A673 (cell line): ENCODE measurements at regions not wholly inside any gene's neighbourhood (a gene's known extent, or its start where the extent isn't known, plus 50 kb on each side); places are given as distances from the start of the nearest gene placed in this dataset.

Experiments used
- BruUV-seq: library from RNA; stranded (reverse); fragments of 400-500 nt; replicated peaks from 2 replicates; lab custom pipeline; 2021; lab: Mats Ljungman, UMichigan
- CTCF ChIA-PET: fragments of 300-600 bp; sonication (Branson Sonifier 250); formaldehyde crosslinking; loops from one replicate; lab custom pipeline; 2022; ENCODE audit warnings: antibody characterized with exemption; lab: Charles Lee
- POLR2A ChIA-PET: fragments of 300-600 bp; sonication (Branson Sonifier 250); formaldehyde crosslinking; loops from one replicate; lab custom pipeline; 2022; ENCODE audit warnings: antibody characterized with exemption; ENCODE audit not compliant: low non-redundant PET; lab: Charles Lee
- DNase-seq: peaks from one replicate; pipeline ENCODE4 v3.0.0-alpha.2; 2015; ENCODE audit warnings: low spot score
- H3K27ac ChIP-seq: fragments of 200-600 bp; sonication (generic); 2 replicates; pipeline ENCODE4 v1.5.1; 2016; ENCODE audit warnings: mixed run types, low read depth, mild to moderate bottlenecking, mixed read lengths, antibody characterized with exemption, low read length; ENCODE audit not compliant: poor library complexity, severe bottlenecking
- H3K27me3 ChIP-seq: fragments of 200-600 bp; sonication (generic); replicated peaks from 2 replicates; pipeline ENCODE4 v1.6.1; 2017; ENCODE audit warnings: mixed run types, low read depth, mild to moderate bottlenecking, mixed read lengths, antibody characterized with exemption, low read length; ENCODE audit not compliant: insufficient read depth, poor library complexity
- H3K36me3 ChIP-seq: fragments of 200-600 bp; sonication (generic); 2 replicates; pipeline ENCODE4 v1.6.1; 2016; ENCODE audit warnings: mixed run types, mild to moderate bottlenecking, mixed read lengths, antibody characterized with exemption, low read length; ENCODE audit not compliant: insufficient read depth, poor library complexity, severe bottlenecking
- H3K4me1 ChIP-seq: fragments of 200-600 bp; sonication (generic); 2 replicates; pipeline ENCODE4 v1.6.1; 2017; ENCODE audit warnings: mixed run types, mild to moderate bottlenecking, mixed read lengths, antibody characterized with exemption, low read length; ENCODE audit not compliant: insufficient read depth, poor library complexity, severe bottlenecking
- H3K4me3 ChIP-seq: fragments of 200-600 bp; sonication (generic); 2 replicates; pipeline ENCODE4 v1.5.1; 2016; ENCODE audit warnings: low read depth, mixed run types, mild to moderate bottlenecking, mixed read lengths, low read length; ENCODE audit not compliant: poor library complexity, severe bottlenecking
- H3K9me3 ChIP-seq: fragments of 200-600 bp; sonication (generic); 2 replicates; pipeline ENCODE4 v1.6.1; 2016; ENCODE audit warnings: mixed run types, low read depth, mild to moderate bottlenecking, mixed read lengths, antibody characterized with exemption, low read length; ENCODE audit not compliant: poor library complexity, severe bottlenecking
- CTCF ChIP-seq: fragments of 300-800, 200-600 bp; sonication (generic); conservative IDR thresholded peaks from 2 replicates; pipeline ENCODE4 v1.5.1; 2017; ENCODE audit warnings: low read depth, mild to moderate bottlenecking, antibody characterized with exemption, low read length, moderate library complexity, mixed read lengths
- EZH2 ChIP-seq: fragments of 200-600 bp; sonication (generic); IDR thresholded peaks from 2 replicates; pipeline ENCODE4 v1.6.1; 2017; ENCODE audit warnings: borderline replicate concordance, low read depth, mild to moderate bottlenecking, mixed read lengths, antibody characterized with exemption, low read length; ENCODE audit not compliant: poor library complexity, severe bottlenecking
- intact Hi-C: fragments of 100-400 bp; cut with micrococcal nuclease; formaldehyde crosslinking; loops from one replicate; pipeline ENCODE4 v1.10.0; 2022; ENCODE audit not compliant: unreplicated experiment

DNA sequence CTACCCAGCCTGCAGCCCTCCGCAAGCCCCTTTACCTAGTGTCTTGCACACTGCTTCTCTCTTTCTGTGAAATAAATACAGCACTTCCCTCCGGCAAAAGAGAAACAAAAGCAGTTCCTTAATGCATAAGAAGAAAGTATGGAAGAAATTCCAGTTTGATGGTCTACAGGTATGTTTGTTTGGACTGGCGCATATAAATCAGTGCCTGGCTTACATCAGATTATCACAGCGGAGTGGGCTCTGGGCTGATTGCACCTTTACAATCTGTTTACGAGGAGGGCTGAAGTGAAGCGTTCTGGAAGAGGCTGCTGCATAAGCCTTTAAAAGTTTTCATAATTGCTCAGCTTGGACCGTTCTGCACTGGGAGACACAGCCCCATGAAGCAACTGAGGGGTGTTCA, 153.5 kb upstream of the FOXF1 start:
- no peak for DNase-seq
- Histone ChIP-seq H3K9me3 (no peaks in the 10 kb centered on the region), H3K36me3 (no peaks in the 10 kb centered on the region), H3K4me1 (no peaks in the 10 kb centered on the region), H3K4me3 (no peak overlapping the region), H3K27ac (no peak overlapping the region), H3K27me3 (peaks cover 69% of the 10 kb centered on the region)
- ChIA-PET POLR2A (no interaction called here), CTCF (no interaction called here)
- intact Hi-C loops: no loop called here
- BruUV-seq: no TSS peak
- TF ChIP-seq EZH2: no peak
- TF ChIP-seq CTCF: no peak

DNA sequence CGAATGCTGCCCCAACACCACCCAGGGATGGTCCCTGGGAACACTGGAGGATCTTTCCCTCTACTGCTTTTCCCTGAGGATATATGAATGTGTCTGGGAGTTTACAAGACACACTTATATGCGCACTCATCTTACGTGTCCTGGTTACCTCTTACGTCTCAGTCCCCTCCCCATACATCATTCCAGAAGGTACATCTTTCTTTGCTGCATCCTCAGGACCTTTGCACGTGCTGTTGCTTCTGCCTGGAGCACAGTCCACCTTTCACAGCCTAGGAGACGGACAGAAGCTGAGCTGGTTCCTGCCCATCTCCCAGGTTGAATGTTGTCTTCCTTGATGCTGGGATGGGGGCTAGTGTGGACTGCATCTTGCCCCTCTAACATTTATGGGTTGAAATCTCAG, 153.0 kb upstream of the FOXF1 start:
- CTCF ChIA-PET: no interaction called here
- POLR2A ChIA-PET: no interaction called here
- H3K27me3 ChIP-seq: peaks cover 68% of the 10 kb centered on the region
- no peak overlapping the region for H3K27ac ChIP-seq
- no TSS peak for BruUV-seq
- H3K36me3 ChIP-seq: no peaks in the 10 kb centered on the region
- no peak for DNase-seq
- intact Hi-C loops: no loop called here
- H3K4me3 ChIP-seq: no peak overlapping the region
- H3K4me1 ChIP-seq: no peaks in the 10 kb centered on the region
- no peaks in the 10 kb centered on the region for H3K9me3 ChIP-seq
- TF ChIP-seq EZH2 (no peak), CTCF (no peak)

DNA sequence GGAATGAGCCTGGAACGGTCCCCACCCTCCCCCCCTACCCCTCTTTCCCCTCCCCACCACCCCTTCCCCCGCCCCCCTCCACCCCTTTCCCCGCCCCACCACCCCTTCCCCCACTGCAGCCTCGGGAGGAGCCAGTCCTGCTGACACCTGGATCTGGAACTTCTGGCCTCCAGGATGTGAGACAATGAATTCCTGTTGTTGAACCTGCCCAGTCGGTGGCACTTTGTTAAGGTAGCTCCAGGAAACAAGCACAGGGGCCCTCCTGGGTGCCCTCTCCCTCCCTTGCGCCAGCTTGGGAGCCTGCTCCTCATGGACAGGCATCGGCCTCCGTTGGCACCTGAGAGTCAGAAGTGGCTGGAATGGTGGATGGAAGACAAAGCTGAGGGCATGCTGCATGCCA, 152.4 kb upstream of the FOXF1 start:
- Histone ChIP-seq H3K4me3 (no peak overlapping the region), H3K9me3 (no peaks in the 10 kb centered on the region), H3K27ac (no peak overlapping the region), H3K27me3 (peaks cover 68% of the 10 kb centered on the region), H3K36me3 (no peaks in the 10 kb centered on the region), H3K4me1 (no peaks in the 10 kb centered on the region)
- TF ChIP-seq EZH2 (no peak), CTCF (no peak)
- intact Hi-C loops: no loop called here
- no TSS peak for BruUV-seq
- POLR2A ChIA-PET: no interaction called here
- CTCF ChIA-PET: no interaction called here
- no peak for DNase-seq
